Left hindlimb (tissue), 1 donor: ENCODE measurements at regions not wholly inside any gene's neighbourhood (a gene's known extent, or its start where the extent isn't known, plus 50 kb on each side); places are given as distances from the start of the nearest gene placed in this dataset.

ENCODE experiments used
- DNase-seq: peaks from one replicate; pipeline ENCODE4 v3.0.0-alpha.2; 2018

DNA sequence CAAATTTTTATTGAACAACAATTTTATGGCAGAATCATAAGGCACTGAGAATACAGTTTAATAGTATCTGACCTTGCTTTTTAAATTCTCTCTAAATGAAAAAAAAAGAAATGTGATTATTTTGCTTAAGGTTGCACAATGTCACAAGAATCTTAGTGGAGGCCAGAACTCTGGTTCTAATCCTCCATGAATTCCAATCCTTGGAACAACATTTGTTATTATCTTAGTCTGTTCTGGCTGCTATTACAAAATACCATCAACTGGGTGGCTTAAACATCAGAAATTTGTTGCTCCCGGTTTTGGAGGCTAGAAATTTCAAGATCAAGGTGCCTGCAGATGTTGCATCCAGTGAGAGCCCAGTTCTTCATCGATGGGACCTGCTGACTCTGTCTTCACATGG, 158.2 kb upstream of the POM121L12 start:
- DNase-seq: no peak

DNA sequence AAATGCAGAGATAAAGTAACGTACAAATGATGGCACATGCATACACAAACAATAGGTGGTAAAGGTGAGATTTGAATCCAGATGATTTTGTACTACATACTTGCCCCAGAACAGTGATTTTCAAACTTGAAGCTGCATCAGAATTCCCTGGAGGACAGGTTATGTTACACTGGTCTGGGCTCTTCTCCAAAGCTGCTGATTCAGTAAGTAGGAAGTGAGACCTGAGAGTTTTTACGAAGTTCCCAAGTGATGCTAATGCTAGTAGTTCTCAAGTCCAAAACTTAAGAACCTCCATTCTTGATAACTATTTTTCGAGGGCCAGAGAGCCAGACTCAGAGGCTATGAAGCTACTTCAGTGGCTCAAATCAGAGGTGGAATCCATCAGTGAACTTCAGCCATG, 159.0 kb upstream of the POM121L12 start:
- DNase-seq: no peak

DNA sequence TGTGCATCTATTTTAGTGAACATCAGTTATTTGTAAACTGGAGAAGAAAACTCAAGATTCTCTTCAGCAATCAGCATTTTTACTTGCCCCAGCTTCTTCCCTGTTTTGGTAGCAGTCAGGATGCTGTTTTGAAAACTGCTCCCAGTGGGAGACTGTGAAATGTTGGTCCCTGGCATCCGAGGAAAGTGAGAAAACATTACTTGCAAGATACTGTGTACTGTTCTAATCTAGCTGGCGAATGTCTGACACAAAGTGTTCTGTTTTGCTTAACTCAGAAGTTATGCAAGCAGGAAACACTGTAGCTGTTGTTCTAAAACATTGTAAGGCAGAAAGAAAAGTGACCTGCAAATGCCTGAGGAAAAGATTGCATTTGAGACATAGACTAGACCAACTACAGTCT, 171.8 kb upstream of the POM121L12 start:
- no peak for DNase-seq

DNA sequence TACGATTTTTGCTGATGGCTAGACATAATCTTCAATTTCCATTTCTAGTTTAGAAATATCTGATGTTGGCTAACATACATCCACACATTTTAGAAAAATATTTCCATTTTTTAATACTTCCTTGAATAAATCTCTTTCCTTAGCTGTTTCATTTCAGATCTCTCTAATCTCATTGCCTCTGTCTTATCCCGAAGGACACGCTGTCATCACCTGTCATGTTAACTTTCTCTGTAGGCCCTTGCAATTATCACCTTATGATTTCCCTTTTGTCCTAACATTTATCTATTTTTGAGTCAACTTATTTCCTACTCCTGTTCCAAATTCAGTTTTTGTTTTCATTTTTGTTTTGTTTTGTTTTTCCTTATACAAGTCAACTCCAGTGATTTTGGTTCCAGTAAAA, 173.1 kb upstream of the POM121L12 start:
- DNase-seq: no peak

DNA sequence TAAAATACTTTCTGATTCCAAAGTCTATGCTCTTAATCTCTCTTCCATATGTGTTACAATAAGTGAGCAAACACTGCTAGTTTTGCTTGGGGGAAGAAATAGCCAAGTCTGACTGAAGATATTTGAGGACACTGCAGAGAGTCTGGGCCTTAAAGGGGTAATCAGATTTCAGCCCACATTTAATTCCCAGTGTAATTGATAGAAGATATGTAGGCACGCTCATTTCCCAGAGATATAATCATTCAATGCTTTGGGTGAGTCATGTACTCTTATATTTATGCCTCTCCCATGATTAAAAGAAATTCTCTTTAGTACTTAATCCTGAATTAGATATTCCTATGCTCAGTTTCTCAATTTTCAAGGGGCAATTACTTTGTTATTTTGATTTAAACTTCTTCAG, 178.1 kb upstream of the POM121L12 start:
- DNase-seq: no peak

DNA sequence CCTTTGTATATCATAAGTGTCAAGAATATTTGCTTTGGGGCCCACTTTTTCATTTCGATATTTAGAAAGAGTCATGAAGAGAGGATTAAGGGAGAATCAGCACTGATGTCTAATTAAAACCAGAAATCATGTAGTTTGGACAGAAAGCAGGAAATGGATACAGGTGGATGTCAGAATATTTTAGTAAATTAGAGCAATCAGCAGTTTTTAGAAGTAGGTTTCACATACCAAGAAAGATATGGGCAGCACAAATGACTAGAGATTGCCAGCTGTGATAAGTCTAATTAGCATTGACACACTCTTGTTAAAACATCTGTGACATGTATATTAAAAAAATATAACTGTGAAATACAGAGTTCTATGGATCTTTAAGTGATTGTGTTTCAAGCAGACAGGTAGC, 180.8 kb upstream of the POM121L12 start:
- no peak for DNase-seq

DNA sequence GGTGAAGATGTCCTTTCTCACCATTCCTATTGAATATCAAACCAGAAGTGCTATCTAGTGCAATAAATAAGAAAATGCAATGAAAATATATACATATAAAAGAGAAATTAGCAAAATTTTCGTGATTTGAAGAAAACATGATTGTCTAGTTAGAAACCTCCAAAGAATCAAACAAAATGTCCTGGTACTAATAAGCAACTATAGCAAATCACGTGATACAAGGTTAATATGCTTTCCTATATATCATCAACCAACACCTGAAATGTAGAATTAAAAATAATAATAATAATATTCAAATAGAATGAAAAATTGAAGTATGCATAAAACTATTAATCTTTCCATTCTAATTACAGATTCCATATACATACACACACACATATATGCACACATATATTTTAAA, 183.9 kb upstream of the POM121L12 start:
- no peak for DNase-seq

DNA sequence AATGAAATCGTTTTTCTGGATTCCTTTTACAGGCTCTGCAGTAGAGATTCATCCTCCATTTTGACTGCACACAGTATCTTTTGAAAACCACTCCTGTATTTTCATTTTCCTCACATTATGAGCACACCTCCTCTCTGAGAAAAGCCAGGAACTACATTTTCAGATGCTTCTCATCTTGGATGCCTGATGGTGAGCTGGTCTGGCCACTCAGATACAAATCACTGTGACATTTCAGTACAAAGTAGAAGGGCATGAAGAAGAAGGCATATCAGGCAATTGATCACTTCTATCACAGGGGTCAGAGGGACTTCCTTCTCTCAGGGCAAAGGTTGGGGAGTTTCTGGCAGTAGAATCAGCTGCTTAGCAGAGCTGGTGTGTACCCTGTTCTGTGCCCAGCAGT, 192.0 kb upstream of the POM121L12 start:
- DNase-seq: no peak

DNA sequence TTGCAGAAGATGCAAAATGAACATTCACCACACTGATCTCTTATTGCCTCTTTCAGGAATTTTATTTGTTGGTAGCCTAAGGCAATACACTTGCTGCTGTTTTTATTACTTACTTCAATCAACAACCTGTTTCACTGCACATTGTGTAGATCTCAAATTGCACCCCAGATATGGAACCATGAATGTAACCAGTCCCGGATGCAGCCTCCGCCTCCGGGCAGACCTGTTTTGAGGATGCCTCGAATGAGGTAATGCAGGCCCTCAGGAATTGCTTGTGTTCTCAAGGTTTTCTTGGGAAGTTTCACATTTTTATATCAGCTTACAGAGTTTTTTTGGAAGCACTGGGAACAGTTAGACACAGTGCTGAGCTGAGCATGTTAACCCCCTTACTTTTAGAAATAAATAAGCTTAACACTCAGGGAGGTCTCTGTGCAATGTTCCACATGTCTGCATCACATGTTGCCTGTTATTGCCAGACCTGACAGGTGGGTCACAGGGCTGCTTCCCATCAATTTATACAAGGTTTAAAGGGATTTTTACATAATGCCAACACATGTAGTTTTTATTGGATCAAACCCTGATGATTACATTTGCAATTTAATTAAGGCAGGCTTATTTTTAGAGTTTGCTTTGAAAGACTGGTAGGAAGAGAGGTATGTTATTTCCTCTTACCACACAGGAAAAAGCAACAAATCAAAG, 193.1 kb upstream of the POM121L12 start:
- no peak for DNase-seq

DNA sequence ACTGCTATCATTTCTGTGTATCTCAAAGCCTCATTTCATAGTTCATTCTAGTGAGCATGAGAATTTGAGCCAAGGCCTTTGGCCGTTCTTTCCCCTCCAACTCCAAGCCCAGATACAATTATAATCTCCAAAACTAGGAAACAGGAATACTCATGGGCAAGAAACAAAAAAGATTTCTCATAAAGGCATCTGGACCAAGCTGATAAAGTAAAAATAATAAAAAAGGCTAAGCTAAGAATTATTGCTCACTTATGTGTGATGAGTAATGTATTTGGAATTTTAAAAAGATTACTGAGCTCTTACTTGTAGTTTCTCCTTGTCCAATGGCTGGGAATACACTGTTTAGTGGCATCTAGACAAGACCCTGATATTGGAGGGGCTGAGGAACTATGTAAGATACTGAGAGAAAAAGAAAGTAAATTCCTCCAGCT, 196.4 kb upstream of the POM121L12 start:
- no peak for DNase-seq

DNA sequence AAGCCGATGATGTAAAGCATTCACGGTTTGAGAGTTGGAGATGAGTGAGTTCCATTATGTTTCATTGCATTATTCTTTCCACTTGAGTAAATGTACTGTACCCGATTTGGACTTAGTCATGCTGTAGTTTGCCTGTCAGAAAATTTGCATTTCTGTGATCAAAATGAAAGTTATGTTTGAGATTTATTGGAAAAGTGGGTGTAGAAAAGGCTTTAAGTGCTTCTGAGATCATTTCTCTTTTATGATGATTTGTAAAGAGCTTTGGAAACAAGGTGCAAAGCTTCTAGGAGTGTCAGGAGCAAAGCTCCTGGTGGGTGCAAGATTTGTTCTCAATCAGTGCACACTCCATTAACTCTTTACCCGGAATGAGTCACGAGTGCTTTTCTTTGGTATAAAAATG, 204.1 kb upstream of the POM121L12 start:
- DNase-seq: no peak

DNA sequence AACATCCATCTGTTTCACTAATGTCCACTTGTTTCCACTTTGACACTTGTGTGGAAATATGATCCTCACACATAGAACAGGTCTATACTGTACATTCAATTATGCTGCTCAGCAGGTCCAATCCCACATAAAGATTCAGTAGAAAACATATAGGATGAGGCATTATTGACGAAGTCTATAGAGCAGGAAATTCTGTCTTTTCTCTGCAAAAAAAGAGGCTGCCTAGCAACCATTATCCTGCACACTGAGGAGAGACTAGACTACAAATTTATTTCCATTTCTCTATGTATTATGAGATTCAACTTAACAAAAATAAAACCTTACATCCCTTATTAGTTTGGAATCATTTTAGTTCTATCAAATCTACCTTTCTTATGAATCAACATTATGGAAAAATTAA, 204.6 kb upstream of the POM121L12 start:
- DNase-seq: no peak

DNA sequence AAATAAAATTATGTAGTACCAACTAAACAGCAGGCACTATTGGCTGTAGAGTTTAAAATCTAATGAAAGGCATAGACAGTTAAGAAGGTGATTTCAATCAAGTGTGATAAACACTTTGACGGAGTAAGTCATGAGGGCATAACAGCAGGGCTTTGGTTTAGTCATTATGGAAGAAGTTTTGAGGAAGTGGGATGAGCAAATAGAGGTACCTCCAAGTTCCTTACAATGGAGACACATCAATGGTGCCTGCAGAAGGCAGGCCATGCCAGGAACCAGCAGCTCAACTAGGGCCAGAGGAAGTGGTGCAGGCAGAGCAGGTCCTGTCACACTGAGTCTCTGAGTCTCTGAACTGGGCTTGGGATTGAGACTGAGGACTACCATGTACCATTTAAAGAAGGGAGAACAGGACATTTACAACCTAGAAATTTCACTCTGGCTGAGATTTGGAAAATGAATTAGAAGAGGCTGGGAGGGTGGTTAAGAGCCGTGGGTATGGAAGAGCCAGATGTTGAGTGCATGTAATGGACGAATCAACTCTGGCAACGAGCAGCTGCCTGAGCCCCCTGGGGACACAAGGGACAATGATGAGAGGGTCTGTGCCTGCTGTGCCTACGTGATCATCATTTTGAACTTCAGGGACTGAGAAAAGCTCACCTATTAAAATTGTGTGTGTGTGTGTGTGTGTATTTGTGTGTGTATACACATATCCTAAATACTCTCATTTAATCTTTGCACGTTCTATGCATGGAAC, 208.7 kb upstream of the POM121L12 start:
- no peak for DNase-seq

DNA sequence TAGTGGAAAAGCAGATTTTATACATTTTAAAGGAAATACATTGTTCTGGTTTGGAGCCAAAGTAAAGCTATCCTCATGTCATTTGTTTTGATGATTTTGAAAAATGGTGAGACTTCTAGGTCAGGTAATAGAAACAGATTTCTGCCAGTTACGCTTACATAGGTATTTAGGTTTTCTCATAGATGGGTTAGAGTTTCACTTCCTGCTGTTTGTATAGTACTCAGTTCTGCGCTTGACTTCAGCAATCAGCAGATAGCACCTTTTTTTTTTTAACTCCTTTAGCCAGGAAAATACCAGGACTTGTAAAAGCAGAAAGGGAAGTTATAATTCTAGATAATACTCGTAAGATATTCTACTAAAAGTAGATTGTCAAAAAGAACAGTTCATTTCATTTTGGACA, 209.8 kb upstream of the POM121L12 start:
- DNase-seq: no peak

DNA sequence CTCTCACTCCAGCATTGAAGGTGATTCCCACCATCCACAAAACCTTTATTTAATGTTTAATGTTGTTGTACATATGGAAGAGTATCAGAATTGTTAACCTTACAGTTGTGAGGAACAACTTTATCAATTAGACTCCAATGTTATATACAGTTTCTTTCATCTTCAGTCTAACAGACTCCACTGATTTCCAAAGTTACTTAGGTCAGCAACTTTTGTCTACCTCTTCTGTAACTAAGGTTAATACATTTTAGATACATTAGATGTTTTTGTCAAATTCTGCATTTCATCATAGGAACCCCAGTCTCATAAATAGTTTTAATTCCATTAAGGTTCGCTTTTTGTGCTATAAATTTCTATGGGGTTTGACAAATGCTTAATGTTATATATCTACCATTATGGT, 223.9 kb upstream of the POM121L12 start:
- DNase-seq: no peak

DNA sequence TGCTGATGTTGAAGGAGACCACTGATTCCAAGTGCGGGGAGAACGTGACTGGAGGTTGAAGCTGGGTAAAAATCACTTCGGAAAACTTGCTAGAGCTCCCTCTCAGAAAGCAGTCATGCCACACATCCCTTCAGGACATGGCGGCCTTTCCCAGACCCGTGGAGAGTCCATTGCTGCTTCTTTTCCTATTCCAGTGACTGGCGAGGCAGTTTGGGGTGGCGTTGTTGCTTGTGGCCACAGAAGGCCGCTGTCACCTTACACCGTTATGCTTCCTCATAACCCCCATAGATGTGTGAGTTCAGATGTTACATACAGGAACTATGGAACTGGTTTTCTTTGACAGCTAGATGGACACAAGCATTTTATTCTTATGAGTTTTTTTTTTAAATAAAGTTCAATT, 235.6 kb upstream of the POM121L12 start:
- DNase-seq: no peak

DNA sequence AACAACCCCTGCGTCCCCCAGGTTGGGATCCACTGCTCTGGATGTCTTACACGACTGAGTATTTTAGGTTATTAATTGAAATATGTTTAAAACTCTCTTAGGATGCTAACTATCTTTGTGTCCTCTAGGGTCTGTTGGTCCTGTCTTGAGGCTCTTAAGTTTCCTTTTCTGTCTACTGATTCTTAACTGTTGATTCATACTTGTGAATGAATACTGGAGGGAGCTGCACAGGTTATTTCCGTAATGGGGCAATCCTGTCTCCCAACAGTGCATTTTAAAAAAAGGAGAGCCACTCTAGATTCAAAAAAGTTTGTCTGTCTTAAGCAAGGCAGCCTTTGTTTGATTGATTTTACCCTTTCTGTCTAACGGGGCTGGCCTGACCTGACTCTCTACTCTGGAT, 237.6 kb upstream of the POM121L12 start:
- DNase-seq: no peak

DNA sequence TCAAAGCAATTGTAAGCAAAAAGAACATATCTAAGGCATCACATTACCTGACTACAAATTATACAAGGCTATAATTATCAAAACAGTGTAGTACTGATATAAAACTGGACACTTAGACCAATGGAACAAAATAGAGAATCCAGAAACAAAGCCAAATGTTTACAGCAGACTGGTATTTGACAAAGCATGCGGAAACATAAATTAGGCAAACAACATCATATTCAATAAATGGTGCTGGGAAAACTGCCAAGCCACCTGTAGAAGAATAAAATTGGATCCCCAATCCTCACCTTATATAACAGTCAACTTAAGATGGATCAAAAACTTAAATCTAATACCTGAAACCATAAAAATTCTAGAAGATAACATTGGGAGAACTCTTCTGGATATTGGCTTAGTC, 240.8 kb upstream of the POM121L12 start:
- DNase-seq: no peak

DNA sequence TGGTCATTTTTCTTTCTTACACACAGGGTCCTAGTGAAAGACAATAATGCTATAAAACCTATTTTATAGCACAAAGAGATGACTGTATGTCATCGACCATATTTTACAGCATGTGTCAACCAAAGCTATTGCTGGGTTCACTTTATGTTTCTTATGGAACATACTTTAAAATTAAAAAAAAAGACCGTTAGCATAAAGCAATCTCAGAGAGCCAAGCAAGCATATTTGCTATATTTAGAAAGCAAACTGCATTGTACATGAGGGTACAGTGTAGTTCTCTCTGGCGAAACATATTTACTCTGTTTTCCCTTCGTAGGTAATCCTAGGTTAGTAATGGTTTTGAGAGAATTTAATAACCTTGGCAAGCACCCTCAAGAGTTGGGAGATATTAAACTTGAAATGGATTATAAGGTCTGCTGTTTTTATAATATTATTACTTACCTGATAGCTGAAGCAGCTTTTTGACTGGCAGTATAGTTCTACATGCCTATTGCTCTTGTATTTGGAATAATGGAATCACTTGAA, 244.2 kb upstream of the POM121L12 start:
- DNase-seq: no peak

DNA sequence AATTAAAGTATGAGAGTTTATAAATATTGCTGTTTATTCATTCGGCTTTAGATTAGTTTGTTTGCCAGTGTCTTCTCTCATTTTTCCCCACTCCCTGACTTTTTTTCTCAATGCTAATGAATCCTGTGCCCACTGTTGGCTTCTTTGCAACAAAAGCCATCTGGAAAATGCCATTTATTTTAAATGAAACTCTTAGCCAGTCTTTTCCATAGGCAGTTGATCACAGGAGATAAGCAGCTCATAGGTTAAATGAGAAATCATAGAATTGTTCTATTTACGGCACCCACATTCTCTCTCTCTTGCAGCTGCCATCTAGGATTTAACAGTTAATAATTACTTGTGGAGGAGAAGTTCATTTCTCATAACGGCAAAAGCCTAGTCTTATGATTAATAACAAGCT, 249.3 kb upstream of the POM121L12 start:
- DNase-seq: no peak

DNA sequence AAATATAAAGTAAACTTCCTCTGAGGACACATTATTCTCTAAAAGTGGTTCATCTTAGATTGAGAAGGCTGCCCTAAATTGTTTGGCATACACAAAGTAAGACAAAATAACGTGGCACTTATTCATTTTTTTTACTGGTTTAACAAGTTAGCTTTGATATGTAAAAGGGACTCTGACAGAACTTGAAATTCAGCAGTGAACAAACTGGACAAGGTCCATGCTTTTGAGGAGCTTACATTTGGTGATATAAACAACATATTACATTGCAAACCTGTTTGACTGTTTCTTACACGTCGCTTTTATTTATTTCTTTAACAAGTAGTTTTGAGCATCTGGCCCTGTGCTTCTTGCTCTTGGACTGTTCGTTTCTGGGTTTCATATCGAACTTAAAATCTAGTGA, 253.1 kb upstream of the POM121L12 start:
- DNase-seq: no peak

DNA sequence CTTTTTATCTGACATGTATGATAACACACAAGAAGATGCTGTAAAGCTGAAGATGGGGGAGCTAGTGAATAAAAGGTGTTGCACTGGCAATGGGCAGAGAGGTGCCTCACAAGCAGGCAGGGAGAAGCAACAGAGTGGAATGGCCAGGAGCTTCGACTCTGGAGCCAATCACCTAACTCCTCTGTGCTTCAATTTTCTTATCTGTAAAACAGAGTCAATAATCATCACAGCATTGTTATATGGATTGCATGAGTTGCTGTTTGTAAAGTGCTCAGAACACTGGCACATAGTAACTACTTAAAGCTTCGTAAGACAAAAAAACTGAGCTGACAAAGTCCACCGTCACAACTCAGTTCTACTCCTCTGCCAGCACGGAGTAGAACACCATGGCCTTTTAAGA, 254.2 kb upstream of the POM121L12 start:
- no peak for DNase-seq

DNA sequence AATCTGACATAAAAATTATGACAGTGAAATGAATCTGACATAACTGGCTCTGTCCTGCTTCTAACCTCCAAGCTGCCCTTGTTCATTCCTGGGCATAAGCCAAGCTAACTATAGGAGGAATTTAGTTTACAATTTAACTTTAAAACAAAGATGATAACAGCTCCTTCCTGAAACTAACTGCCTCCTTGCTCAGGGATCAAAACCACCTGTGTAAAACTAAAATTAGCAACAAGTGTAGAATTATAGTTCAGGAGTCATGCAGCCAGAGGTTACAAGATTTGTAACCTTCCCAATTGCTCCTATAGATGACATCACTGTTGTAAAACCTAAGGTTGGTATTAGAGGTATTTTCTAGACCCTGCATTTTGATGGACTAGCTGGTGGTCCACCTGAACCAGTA, 256.4 kb upstream of the POM121L12 start:
- no peak for DNase-seq

DNA sequence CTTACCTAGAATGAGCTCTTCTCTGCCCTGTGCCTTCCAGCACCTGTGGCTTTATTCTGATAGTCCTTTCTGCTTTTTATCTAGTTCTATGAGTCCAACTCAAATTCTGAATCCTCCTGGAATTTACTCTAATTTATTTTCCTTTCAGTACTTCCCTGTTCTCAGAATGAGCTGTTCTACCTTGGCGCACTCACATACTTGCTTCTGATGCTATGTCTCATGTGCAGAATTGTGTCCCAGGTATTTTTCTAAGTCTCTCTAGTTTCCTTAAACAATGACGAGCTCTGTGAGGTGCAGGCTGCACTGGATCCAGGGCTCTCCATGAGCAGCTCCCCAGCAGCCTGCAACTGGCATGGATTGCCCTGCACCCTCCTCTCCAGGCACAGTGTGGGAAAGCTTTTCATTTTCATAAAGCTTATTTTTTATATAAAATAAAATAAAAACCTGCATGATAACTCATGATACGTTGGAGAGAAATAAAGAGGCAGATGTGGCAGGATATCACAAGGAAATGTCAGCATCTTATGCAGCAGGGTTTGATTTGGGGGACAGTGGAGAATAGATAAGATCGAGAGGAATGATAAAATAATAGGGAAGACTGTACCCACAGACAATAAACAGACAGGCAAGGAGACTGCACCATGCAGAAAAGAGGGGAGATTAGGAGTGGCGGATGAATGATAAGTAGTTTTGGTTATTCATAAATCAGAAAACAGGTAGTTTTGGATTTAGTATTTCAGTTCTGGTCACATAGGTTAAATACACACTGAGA, 258.2 kb upstream of the POM121L12 start:
- no peak for DNase-seq
